NT2/D1 (cell line): ENCODE measurements at regions not wholly inside any gene's neighbourhood (a gene's known extent, or its start where the extent isn't known, plus 50 kb on each side); places are given as distances from the start of the nearest gene placed in this dataset.

Experiments
- SUZ12 ChIP-seq: IDR thresholded peaks from 2 replicates; pipeline ENCODE4 v1.6.1; 2011; ENCODE audit not compliant: insufficient read length, insufficient read depth; ENCODE audit errors: extremely low read depth
- YY1 ChIP-seq: IDR thresholded peaks from 2 replicates; pipeline ENCODE4 v1.6.1; 2011; ENCODE audit not compliant: insufficient read length, insufficient read depth

DNA sequence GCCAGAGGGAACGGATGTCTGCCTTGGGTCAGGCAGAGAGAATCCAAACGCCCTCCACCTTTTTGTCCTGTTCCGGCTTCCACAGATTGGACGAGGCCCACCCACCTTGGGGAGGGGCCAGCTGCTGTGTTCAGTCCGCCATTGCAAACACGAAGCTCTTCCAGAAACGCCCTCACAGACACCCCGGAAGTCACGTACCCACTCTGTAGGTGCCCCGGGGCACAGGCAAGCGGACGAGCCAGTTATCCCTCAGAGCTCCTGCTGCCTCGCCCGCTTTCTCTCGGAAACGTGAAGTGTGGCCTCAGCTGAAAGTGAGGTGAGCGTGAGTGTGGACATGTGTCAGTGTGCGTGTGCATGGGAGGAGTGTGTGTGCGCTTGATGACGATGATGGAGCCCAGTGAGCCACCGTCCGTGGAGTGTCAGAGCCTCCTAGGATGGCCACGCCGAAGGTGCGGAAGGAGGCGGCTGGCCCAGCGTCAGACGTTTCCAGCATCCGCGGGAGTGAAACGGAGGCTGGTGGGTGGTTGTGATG lies 869.2 kb downstream of the TBC1D22A start:
- TF ChIP-seq YY1 (no peak), SUZ12 (no peak)
